GM20000 (cell line): ENCODE measurements at regions not wholly inside any gene's neighbourhood (a gene's known extent, or its start where the extent isn't known, plus 50 kb on each side); places are given as distances from the start of the nearest gene placed in this dataset.

Experiments
- DNase-seq: peaks from one replicate; pipeline ENCODE4 v3.0.0; 2012; ENCODE audit warnings: low spot score
- CTCF ChIP-seq: IDR thresholded peaks from 2 replicates; pipeline ENCODE4 v1.5.1; 2012; ENCODE audit warnings: mild to moderate bottlenecking, control low read depth; ENCODE audit errors: extremely low read depth, missing control alignments

- no peak for DNase-seq
- no peak for TF ChIP-seq CTCF
Observed at GRCh38 chr3:73883497-73883896, 258.8 kb upstream of the PDZRN3 start.

DNA sequence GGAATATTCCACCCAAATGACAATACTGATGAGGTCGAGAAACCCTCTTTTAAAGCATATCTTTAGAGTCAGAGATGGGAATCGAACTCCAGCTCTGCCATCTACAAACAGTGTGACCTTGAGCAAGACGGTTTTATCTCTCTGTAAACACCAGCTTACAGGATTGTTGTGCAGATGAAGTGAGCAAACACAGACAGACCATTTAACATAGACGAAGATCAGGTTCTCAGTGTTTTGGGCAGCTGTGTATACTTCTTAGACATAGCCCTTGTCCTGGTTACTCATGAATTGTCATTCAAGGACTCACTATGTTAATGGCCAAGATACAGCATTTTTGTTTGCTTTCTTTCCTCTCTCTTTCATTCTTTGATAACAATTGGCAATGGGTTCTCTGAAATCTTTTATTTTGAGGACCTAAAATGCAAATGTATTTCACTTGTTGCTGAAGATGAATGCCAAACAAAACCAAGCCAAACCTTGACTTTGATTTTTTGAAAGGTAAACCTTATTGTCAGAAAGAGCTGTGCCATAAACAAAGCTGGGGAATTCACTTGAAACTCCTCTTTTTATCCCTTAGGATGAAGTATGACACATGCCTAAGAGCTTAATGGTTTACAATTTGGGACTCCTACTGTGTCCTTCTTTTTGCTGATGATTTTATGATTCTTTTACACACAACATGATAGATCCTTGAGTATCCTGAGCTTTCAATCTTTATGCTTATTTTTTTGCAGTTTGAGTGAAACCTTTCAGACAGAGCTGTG, 250.0 kb upstream of the PDZRN3 start:
- no peak for DNase-seq
- no peak for TF ChIP-seq CTCF

DNA sequence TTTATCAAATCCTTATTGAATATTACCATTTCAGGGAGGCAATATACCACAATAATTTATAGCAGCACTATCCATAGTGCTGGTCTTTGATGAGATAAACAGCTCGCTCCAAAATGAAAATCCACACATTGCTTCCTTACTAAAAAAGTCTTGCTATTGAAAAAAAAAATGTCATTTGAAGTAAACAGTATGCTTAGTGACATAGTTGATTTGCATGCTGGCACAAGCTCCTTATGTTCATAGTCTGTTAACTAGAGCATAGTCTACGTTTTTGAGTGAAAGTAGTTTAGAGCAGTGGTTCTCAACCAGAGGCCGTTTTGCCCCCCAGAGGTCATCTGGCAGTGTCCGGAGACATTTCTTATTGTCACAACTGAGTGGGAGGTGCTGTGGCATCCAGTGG, 249.4 kb upstream of the PDZRN3 start:
- no peak for TF ChIP-seq CTCF
- DNase-seq: no peak

GRCh38 chr3:73868688-73869315, 244.1 kb upstream of the PDZRN3 start:
- peak; percentile 7 for TF ChIP-seq CTCF
- DNase-seq: no peak

DNA sequence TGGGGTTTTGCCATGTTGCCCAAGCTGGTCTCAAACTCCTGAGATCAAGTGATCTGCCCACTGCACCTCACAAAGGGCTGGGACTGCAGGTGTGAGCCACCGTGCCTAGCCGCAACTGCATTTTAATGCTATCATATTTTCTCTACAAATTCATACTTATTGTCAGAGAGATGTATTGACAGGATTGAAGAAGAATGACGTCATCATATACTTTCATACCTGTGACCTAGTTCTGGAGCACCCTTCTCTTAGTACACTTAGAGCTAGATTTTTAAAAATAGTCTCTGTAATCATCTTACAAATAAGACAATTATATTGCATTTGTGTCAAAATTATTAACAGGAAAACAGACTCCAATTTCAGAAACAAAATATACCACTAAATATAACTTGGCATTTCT, 242.8 kb upstream of the PDZRN3 start:
- no peak for DNase-seq
- no peak for TF ChIP-seq CTCF

DNA sequence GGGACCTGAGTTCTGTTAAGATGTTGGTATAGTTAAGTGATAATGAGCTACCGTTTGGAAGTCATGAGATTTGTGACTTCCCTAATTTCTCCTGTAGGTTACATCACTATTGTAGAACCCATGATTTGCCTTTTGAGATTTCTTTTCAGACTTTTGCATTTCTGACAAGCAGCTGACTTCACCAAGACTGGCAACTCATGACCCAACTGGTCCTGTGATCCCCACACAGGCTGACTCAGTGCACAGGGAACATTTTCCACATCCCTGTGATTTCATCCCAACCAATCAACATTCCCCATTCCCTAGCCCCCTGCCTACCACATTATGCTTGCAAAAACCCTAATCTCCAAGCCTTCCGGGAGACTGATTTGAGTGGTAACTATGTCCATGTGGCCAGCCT, 242.1 kb upstream of the PDZRN3 start:
- no peak for TF ChIP-seq CTCF
- no peak for DNase-seq

GRCh38 chr3:73863546-73864079, 238.9 kb upstream of the PDZRN3 start:
- DNase-seq: no peak
- no peak for TF ChIP-seq CTCF
